ENCODE measurements at regions not wholly inside any gene's neighbourhood (a gene's known extent, or its start where the extent isn't known, plus 50 kb on each side); places are given as distances from the start of the nearest gene placed in this dataset.
"Not testable (repeated sequence)": the region's sequence is repeated elsewhere in the genome, so short reads cannot be mapped to it uniquely, and the experiment has no call there.

DNA sequence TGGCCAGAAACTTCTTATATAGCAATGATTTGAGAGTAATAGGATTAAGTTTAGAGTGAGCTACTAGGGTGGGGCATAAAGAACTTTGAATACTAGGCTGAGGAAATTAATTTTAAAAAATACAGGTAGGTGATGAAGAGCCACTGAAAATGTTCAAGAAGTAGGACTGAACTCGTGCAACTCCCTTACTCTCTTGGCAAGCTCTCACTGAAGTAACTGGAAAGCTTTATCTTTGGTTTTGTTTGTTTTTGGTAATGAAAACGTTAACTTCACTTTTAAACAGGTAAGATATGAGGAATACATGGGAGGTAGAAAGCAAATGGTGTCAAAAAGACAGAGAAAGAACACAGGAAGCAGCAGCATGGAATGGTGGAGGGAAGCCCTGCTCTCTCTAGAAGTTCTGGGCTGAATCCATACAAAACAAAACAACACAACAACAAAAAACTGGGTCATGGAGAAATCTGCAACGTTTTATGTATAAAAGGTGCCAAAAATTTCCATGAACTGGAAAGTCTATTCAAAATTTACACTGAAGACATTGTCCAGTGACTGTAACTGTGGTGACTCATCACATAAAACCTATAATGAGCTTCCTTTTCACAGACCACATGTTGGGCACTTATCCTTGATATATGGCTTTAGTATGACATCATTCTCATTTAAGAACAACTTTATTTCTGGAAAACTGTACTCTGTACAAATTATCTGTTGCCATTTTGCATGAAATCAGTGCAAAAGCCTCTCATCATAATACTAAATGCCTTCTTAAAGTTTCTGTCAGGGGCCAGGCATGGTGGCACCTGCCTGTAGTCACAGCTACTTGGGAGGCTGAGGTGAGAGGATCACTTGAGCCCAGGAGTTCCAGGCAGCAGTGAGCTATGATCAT, 91.2 kb upstream of the CHD1 start (continued):
- TF ChIP-seq, protein P1, sequence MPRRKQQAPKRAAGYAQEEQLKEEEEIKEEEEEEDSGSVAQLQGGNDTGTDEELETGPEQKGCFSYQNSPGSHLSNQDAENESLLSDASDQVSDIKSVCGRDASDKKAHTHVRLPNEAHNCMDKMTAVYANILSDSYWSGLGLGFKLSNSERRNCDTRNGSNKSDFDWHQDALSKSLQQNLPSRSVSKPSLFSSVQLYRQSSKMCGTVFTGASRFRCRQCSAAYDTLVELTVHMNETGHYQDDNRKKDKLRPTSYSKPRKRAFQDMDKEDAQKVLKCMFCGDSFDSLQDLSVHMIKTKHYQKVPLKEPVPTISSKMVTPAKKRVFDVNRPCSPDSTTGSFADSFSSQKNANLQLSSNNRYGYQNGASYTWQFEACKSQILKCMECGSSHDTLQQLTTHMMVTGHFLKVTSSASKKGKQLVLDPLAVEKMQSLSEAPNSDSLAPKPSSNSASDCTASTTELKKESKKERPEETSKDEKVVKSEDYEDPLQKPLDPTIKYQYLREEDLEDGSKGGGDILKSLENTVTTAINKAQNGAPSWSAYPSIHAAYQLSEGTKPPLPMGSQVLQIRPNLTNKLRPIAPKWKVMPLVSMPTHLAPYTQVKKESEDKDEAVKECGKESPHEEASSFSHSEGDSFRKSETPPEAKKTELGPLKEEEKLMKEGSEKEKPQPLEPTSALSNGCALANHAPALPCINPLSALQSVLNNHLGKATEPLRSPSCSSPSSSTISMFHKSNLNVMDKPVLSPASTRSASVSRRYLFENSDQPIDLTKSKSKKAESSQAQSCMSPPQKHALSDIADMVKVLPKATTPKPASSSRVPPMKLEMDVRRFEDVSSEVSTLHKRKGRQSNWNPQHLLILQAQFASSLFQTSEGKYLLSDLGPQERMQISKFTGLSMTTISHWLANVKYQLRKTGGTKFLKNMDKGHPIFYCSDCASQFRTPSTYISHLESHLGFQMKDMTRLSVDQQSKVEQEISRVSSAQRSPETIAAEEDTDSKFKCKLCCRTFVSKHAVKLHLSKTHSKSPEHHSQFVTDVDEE (CRISPR knock-in tag; IDR thresholded peaks at IDR 0.05), result no peak
- peak; percentile 94 for TF ChIP-seq ZC3H10 (CRISPR knock-in tag; IDR thresholded peaks at IDR 0.05)
- TF ChIP-seq, protein P2, sequence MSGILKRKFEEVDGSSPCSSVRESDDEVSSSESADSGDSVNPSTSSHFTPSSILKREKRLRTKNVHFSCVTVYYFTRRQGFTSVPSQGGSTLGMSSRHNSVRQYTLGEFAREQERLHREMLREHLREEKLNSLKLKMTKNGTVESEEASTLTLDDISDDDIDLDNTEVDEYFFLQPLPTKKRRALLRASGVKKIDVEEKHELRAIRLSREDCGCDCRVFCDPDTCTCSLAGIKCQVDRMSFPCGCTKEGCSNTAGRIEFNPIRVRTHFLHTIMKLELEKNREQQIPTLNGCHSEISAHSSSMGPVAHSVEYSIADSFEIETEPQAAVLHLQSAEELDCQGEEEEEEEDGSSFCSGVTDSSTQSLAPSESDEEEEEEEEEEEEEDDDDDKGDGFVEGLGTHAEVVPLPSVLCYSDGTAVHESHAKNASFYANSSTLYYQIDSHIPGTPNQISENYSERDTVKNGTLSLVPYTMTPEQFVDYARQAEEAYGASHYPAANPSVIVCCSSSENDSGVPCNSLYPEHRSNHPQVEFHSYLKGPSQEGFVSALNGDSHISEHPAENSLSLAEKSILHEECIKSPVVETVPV (CRISPR knock-in tag; IDR thresholded peaks at IDR 0.05), result peak; percentile 89; the same call in 1 of the 2 replicates
- no peak for TF ChIP-seq ZFP3 (CRISPR knock-in tag; IDR thresholded peaks at IDR 0.05)
- TF ChIP-seq ESRRG (CRISPR knock-in tag; IDR thresholded peaks at IDR 0.05), result peak; percentile 87

DNA sequence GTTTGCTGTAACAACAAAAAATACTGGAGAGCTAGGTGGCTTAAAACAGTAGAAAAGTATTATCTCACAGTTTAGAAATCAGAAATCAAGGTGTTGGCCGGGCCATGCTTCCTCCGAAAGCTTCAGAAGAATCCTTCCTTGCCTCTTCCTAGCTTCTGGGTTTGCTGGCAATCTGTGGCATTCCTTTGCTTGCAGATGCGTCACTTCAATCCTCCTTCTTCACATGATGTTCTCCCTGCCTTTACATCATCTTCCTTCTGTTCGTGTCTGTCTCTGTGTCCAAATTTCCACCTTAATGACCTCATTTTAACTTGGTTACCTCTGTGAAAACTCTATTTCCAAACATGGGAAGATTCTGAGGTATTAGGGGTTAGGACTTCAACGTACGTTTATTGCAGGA, 90.4 kb upstream of the CHD1 start:
- no peak for TF ChIP-seq ZNF565 (CRISPR knock-in tag; conservative IDR thresholded peaks at IDR 0.05; ENCODE audit: low read depth)
- TF ChIP-seq, protein P3, sequence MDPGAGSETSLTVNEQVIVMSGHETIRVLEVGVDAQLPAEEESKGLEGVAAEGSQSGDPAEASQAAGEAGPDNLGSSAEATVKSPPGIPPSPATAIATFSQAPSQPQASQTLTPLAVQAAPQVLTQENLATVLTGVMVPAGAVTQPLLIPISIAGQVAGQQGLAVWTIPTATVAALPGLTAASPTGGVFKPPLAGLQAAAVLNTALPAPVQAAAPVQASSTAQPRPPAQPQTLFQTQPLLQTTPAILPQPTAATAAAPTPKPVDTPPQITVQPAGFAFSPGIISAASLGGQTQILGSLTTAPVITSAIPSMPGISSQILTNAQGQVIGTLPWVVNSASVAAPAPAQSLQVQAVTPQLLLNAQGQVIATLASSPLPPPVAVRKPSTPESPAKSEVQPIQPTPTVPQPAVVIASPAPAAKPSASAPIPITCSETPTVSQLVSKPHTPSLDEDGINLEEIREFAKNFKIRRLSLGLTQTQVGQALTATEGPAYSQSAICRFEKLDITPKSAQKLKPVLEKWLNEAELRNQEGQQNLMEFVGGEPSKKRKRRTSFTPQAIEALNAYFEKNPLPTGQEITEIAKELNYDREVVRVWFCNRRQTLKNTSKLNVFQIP (CRISPR knock-in tag; IDR thresholded peaks at IDR 0.05; ENCODE audit: borderline replicate concordance, low read depth), result no peak
- TF ChIP-seq, protein P4, sequence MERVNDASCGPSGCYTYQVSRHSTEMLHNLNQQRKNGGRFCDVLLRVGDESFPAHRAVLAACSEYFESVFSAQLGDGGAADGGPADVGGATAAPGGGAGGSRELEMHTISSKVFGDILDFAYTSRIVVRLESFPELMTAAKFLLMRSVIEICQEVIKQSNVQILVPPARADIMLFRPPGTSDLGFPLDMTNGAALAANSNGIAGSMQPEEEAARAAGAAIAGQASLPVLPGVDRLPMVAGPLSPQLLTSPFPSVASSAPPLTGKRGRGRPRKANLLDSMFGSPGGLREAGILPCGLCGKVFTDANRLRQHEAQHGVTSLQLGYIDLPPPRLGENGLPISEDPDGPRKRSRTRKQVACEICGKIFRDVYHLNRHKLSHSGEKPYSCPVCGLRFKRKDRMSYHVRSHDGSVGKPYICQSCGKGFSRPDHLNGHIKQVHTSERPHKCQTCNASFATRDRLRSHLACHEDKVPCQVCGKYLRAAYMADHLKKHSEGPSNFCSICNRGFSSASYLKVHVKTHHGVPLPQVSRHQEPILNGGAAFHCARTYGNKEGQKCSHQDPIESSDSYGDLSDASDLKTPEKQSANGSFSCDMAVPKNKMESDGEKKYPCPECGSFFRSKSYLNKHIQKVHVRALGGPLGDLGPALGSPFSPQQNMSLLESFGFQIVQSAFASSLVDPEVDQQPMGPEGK (CRISPR knock-in tag; IDR thresholded peaks at IDR 0.05; ENCODE audit: borderline replicate concordance), result no peak
- TF ChIP-seq, protein P2 (CRISPR knock-in tag; IDR thresholded peaks at IDR 0.05), result no peak
- TF ChIP-seq ZNF8 (CRISPR knock-in tag; IDR thresholded peaks at IDR 0.05), result no peak
- no peak for TF ChIP-seq ZNF70 (CRISPR knock-in tag; IDR thresholded peaks at IDR 0.05)
- no peak for TF ChIP-seq BACH2 (CRISPR knock-in tag; IDR thresholded peaks at IDR 0.05; ENCODE audit: borderline replicate concordance)
- peak; percentile 49 for ATAC-seq

DNA sequence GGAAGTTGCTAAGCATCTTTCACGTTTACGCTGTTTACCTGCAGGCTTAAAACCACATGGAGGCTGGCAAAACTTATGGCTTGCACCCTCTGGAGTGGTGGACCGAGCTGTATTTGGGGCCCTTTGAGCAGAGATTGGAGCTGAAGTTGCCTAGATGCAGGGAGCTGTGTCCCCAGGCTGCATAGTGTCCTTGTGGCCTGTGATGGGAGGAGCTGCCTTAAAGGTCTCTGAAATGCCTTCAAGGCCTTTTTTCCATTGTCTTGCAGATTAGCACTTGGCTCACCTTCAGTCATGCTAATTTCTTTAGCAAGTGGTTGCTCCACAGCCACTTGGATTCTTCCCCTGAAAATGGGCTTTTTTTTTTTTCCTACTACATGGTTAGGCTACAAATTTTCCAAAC, 81.5 kb upstream of the CHD1 start:
- no peak for ATAC-seq
- TF ChIP-seq, protein P3 (CRISPR knock-in tag; IDR thresholded peaks at IDR 0.05; ENCODE audit: borderline replicate concordance, low read depth), result no peak
- TF ChIP-seq CSDC2 (CRISPR knock-in tag; IDR thresholded peaks at IDR 0.05) (no peak), ZFP3 (CRISPR knock-in tag; IDR thresholded peaks at IDR 0.05) (no peak), ESRRG (CRISPR knock-in tag; IDR thresholded peaks at IDR 0.05) (no peak), PPARA (CRISPR knock-in tag; IDR thresholded peaks at IDR 0.05; ENCODE audit: borderline replicate concordance) (no peak), ARNTL (CRISPR knock-in tag; IDR thresholded peaks at IDR 0.05; ENCODE audit: borderline replicate concordance, low read depth) (no peak), OSR1 (CRISPR knock-in tag; IDR thresholded peaks at IDR 0.05) (no peak), ISL1 (CRISPR knock-in tag; IDR thresholded peaks at IDR 0.05) (no peak), ZNF70 (CRISPR knock-in tag; IDR thresholded peaks at IDR 0.05) (no peak)
- TF ChIP-seq, protein P1 (CRISPR knock-in tag; IDR thresholded peaks at IDR 0.05), result no peak
- TF ChIP-seq, protein P4 (CRISPR knock-in tag; IDR thresholded peaks at IDR 0.05; ENCODE audit: borderline replicate concordance), result no peak

DNA sequence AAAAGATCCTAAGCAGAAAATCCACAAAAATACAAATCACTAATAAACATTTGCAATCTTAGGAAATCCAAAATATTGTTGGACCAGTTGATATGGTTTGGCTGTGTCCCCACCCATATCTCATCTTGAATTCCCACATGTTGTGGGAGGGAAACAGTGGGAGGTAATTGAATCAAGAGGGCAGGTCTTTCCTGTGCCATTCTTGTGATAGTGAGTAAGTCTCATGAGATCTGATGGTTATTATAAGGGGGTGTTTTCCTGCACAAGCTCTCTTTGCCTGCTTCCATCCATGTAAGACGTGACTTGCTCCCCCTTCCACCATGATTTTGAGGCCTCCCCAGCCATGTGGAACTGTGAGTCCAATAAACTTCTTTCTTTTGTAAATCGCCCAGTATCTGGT, 79.2 kb upstream of the CHD1 start:
- ATAC-seq, result not testable (repeated sequence)

Data from SK-N-SH treated with all-trans-retinoic acid at 6 μM for 48 hours (cell line).